ENCODE measurements at regions not wholly inside any gene's neighbourhood (a gene's known extent, or its start where the extent isn't known, plus 50 kb on each side); places are given as distances from the start of the nearest gene placed in this dataset.
A peak's percentile ranks its signal among the peaks of the same experiment; 100 is the strongest.

DNA sequence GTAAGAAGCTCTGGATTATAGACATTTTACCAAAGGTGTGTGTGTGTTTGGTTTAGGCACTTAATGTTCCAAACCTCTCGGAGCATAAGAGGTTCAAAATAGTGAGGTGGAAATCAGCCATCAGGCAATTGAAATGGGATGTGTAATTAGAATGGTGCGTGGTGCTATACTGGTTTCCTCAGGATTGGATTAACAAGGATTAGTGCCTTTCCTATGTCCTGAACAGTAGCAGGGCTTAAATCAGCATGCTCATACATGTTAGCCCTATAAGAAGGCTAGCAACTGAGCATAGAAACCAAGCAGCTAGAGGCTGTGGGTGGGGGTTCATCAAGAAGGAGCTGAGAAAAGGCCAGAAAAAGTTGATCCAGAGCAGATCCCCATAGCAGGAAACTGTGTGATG lies 256.8 kb upstream of the CXXC4 start:
- no peak for ATAC-seq (replicated peaks in 6 of 8)
- Histone ChIP-seq H3K4me1 (replicated peaks in 1 of 2) (no peaks in the 10 kb centered on the region), H3K27ac (no peak overlapping the region), H3K4me3 (no peak overlapping the region)
- in situ Hi-C loops (cut with MboI; ENCODE audit: low pct_unique_long_range_greater_than_20kb in 2 of 9, low sequenced_read_pairs in 9 of 9, unreplicated experiment in 9 of 9): no loop called here
- 14 to 100% (median 67%) methylated on average over 1 to 2 of the region's 2 CpGs; no CpG with 5 or more reads in 3 of the 10 experiments for WGBS, 10 experiments

DNA sequence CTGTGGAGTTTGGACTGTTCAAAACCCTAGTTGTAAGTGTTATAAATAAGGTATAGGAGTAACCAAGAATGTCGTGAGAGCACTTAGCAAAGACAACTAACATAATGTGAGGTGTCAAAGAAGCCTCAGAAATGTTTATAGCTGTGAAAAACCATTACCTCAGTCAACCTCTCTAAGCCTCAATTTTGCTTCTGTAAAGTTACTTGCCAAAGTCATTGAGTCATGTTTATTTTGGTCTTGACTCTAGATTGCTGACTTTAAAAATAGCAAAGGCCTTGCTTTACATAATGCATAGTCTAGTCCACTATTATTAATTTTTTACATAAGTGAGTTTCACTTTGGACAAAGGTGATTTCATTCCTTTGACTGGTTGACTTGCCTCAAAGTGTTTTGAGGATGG lies 257.6 kb upstream of the CXXC4 start:
- in situ Hi-C loops (cut with MboI; ENCODE audit: low pct_unique_long_range_greater_than_20kb in 2 of 9, low sequenced_read_pairs in 9 of 9, unreplicated experiment in 9 of 9): no loop called here
- ATAC-seq (replicated peaks in 6 of 8): no peak
- H3K27ac ChIP-seq: no peak overlapping the region
- H3K4me3 ChIP-seq: no peak overlapping the region
- WGBS, 10 experiments: 0 to 100% (median 67%) methylated on average over 1 of the region's 1 CpG; no CpG with 5 or more reads in 3 of the 10 experiments
- no peaks in the 10 kb centered on the region for H3K4me1 ChIP-seq (replicated peaks in 1 of 2)

DNA sequence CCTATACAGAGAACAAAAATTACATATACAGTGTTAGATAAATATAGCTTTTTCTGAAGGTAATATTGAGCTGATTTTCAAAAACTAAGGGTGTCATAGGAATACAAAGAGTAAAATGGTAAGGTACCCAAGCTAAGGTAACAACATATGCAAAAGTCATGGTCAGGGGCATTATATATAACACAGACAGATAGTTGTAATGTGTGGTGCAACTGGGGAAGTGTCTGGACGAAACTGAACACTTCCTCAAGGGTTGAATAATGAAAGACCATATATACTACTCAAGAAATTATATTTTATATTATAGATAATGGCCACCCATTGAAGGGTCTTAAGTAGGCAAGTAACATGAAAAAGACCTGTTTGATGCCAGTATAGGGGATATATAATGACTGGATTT lies 262.1 kb upstream of the CXXC4 start:
- Histone ChIP-seq H3K4me3 (no peak overlapping the region), H3K27ac (no peak overlapping the region), H3K4me1 (replicated peaks in 1 of 2) (no peaks in the 10 kb centered on the region)
- no peak for ATAC-seq (replicated peaks in 6 of 8)
- in situ Hi-C loops (cut with MboI; ENCODE audit: low pct_unique_long_range_greater_than_20kb in 2 of 9, low sequenced_read_pairs in 9 of 9, unreplicated experiment in 9 of 9): no loop called here
- 0 to 90% (median 40%) methylated on average over 1 of the region's 1 CpG; no CpG with 5 or more reads in 2 of the 10 experiments for WGBS, 10 experiments

DNA sequence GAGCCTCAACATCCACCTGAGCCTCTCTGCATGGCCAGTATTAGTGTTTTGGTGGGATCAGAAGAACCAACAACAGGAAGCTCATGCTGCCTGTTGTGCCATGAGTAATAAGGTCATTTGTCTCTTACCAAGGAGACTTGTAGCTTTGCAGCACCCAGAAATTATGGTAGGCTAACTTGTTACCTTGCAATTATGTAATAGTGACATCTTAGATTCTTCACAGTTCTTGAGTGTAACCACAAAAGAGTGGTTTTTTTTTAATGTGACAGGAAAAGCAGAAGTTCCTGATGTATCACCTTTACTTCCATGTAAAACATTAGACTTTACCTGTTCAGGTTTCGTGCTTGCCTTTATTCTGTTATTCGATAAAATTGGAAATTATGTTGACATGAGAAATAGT lies 263.9 kb upstream of the CXXC4 start:
- Histone ChIP-seq H3K4me3 (no peak overlapping the region), H3K4me1 (replicated peaks in 1 of 2) (peaks cover 0 to 4% of the 10 kb centered on the region in 2 donors), H3K27ac (no peak overlapping the region)
- ATAC-seq (replicated peaks in 6 of 8): no peak
- 0 to 94% (median 79%) methylated on average over 2 of the region's 2 CpGs; no CpG with 5 or more reads in 3 of the 10 experiments for WGBS, 10 experiments
- in situ Hi-C loops (cut with MboI; ENCODE audit: low pct_unique_long_range_greater_than_20kb in 2 of 9, low sequenced_read_pairs in 9 of 9, unreplicated experiment in 9 of 9): no loop called here

DNA sequence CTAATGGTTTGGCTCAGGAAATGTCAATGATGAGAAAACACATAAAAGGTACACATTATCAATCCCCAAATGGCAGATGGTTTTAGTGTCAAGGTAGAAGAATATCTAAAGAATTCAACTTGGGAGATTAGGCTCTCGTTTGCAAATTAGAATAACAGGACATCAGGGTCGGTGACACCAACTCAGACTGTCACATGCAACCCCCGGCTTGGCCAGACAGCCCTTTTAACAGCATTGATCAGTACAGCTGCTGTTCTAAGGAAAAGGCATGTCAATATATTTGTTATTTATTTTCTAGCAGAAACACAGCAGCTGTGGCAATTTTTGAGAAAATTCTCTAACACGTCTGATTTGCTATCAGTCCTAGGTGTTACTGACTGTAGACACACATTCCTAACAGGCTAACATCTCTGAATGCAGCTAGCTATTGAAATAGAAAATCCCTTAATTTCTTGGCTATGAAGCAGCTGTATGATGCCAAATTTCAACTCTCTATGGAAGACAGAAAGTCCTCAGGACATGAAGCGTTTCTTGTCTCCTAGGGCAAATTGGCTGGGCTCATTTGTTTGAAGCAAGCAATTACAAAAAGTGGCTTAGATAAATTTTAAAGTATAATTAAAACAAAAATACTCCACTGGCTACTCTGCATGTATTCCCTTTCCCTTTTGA lies 269.0 kb upstream of the CXXC4 start:
- ATAC-seq (replicated peaks in 6 of 8): no peak
- in situ Hi-C loops (cut with MboI; ENCODE audit: low pct_unique_long_range_greater_than_20kb in 2 of 9, low sequenced_read_pairs in 9 of 9, unreplicated experiment in 9 of 9): no loop called here
- H3K27ac ChIP-seq: no peak overlapping the region
- 0 to 100% (median 62%) methylated on average over 1 to 5 of the region's 5 CpGs; no CpG with 5 or more reads in 1 of the 10 experiments for WGBS, 10 experiments
- no peak overlapping the region for H3K4me3 ChIP-seq
- H3K4me1 ChIP-seq (replicated peaks in 1 of 2): peaks cover 3 to 13% of the 10 kb centered on the region in 2 donors

DNA sequence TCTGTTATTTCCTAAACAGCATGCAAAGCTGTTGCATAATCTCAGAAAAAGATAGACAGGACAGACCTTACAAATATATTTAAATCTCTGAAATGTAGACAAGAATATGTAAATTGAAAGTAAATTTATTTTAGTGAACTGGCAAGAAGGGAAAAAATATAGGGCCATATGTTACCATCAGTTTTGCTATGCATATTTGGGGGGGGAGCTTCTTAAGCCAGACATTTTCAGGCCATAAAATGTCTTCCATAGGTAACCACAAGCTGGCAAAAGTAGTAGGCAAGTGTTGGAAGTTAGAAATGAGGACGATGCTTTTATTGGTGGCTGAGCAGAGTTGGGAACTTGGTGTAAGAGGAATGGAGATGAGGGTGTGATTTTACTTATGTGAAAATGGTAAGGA lies 272.0 kb upstream of the CXXC4 start:
- in situ Hi-C loops (cut with MboI; ENCODE audit: low pct_unique_long_range_greater_than_20kb in 2 of 9, low sequenced_read_pairs in 9 of 9, unreplicated experiment in 9 of 9): no loop called here
- H3K27ac ChIP-seq: no peak overlapping the region
- no peak overlapping the region for H3K4me3 ChIP-seq
- WGBS, 10 experiments: 0 to 100% (median 73%) methylated on average over 1 of the region's 1 CpG; no CpG with 5 or more reads in 2 of the 10 experiments
- ATAC-seq (replicated peaks in 6 of 8): no peak
- peaks cover 3 to 13% of the 10 kb centered on the region in 2 donors for H3K4me1 ChIP-seq (replicated peaks in 1 of 2)

DNA sequence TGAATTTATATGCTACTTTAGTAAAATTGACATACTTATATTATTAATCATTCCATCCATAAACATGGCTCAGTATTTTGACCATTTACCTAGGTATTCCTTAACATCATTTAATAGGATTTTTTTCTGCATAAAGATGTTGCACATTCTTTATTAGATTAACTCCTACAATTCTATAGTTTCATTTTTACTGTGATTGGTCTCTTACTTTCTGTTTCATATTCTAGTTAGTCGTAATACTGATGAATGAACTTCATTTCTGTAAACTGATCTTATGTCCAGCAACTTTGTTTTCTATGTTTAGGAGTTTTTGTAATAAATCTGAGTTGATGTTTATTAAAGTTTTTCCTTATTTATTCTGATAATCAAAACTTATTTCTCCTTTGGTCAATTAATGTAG lies 278.2 kb upstream of the CXXC4 start:
- no peak overlapping the region for H3K27ac ChIP-seq
- no peak overlapping the region for H3K4me3 ChIP-seq
- H3K4me1 ChIP-seq (replicated peaks in 1 of 2): no peaks in the 10 kb centered on the region
- whole genome bisulfite sequencing, 10 experiments: 12 to 100% (median 45%) methylated on average over 1 of the region's 1 CpG; no CpG with 5 or more reads in 2 of the 10 experiments
- in situ Hi-C loops (cut with MboI; ENCODE audit: low pct_unique_long_range_greater_than_20kb in 2 of 9, low sequenced_read_pairs in 9 of 9, unreplicated experiment in 9 of 9): no loop called here
- no peak for ATAC-seq (replicated peaks in 6 of 8)

DNA sequence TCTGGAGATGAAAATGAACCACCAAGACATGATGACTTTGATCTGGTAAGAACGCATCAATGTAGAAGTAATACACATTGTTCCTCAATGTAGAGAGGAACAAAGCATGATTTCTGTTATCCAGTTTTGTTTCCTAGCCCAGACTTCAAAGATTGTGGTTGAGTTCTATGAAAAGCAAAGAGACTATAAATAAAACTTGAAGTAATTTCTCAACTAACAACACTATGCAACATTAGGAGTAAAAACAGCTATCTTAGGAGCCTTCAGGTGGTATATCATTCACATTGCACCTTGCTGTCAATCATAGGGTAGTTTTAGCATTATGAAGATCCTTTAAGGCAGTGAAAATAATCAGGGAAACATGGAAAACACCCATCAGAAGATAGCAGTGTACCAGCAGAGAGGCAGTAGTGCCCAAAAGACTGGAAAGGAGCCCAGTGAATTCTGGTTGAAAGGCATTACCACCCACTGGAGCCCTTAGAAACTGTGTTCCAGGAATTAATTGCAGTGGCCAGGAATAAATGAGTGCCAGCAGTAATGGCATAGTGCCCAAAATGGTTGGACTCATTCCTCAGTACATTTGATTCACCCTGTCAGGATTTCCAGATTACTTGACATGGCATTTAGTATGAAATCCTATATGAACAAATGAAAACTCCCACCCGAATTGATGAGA lies 300.7 kb upstream of the CXXC4 start:
- H3K27ac ChIP-seq: no peak overlapping the region
- in situ Hi-C loops (cut with MboI; ENCODE audit: low pct_unique_long_range_greater_than_20kb in 2 of 9, low sequenced_read_pairs in 9 of 9, unreplicated experiment in 9 of 9): no loop called here
- H3K4me3 ChIP-seq: no peak overlapping the region
- 0 to 66% (median 12%) methylated on average over 1 to 2 of the region's 2 CpGs for WGBS, 10 experiments
- no peak for ATAC-seq (replicated peaks in 6 of 8)
- no peaks in the 10 kb centered on the region for H3K4me1 ChIP-seq (replicated peaks in 1 of 2)

DNA sequence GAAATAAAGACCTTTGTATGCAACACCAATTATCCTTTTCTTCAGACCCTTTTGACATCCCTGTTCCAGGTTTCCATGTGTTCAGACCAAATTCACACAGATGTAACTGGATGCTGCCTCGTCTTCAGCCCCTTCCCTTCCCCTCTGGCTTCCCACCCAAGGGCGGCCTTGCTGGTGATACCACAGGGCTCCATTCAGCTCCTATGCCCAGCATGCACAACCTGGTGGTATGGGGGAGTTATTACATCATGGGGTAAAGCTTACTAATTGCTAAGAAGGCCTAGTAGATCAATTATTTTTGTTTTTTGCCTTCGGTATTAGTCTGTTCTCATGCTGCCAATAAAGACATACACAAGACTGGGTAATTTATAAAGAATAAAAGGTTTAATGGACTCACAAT lies 317.0 kb upstream of the CXXC4 start:
- Histone ChIP-seq H3K27ac (no peak overlapping the region), H3K4me3 (no peak overlapping the region), H3K4me1 (replicated peaks in 1 of 2) (no peaks in the 10 kb centered on the region)
- in situ Hi-C loops (cut with MboI; ENCODE audit: low pct_unique_long_range_greater_than_20kb in 2 of 9, low sequenced_read_pairs in 9 of 9, unreplicated experiment in 9 of 9): no loop called here
- ATAC-seq (replicated peaks in 6 of 8): no peak
- WGBS, 10 experiments: 0 to 100% (median 71%) methylated on average over 1 to 3 of the region's 3 CpGs; no CpG with 5 or more reads in 1 of the 10 experiments

DNA sequence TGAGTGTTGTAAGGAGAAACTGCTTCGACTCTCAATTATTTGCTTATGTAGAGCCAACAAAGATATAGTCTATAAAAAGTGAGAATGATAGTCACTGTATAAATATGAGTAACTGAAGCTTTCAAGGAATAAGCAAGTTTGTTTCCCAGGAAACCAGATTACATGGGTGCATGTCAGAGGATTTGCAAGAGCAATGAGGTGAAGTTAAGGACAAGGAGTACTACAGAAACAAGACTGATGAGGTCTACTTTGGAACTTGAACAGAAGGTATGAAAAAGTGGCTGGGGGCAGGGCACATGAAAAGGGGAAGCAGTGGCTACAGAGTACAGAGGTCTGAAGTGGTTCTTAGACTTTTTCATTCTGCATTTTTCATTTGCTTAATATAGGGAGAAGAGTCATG lies 321.0 kb upstream of the CXXC4 start:
- in situ Hi-C loops (cut with MboI; ENCODE audit: low pct_unique_long_range_greater_than_20kb in 2 of 9, low sequenced_read_pairs in 9 of 9, unreplicated experiment in 9 of 9): no loop called here
- Histone ChIP-seq H3K4me3 (no peak overlapping the region), H3K27ac (no peak overlapping the region), H3K4me1 (replicated peaks in 1 of 2) (no peaks in the 10 kb centered on the region)
- ATAC-seq (replicated peaks in 6 of 8): peak in 1 of 8 experiments; percentile 30
- WGBS, 10 experiments: 0 to 100% (median 58%) methylated on average over 1 of the region's 1 CpG; no CpG with 5 or more reads in 2 of the 10 experiments

DNA sequence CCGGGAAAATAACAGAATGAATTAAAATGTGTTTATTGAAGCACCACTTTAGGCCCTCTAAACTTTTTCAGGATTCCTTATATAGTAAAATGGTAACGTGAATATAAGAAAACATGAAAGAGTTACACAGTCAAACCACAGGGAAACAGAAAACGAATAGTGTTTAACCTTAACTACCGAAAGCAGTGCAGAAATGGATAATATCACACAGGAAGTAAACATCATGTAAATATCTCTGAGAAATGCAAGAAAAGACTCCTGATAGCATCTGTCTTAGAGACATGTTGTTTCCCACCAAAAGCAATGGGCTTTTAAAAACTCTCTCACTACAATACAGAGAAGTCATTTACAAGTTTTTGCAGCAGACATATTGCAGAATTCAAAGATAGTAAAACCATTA lies 323.9 kb upstream of the CXXC4 start:
- 17 to 93% (median 72%) methylated on average over 1 to 4 of the region's 4 CpGs for WGBS, 10 experiments
- Histone ChIP-seq H3K27ac (no peak overlapping the region), H3K4me1 (replicated peaks in 1 of 2) (no peaks in the 10 kb centered on the region), H3K4me3 (no peak overlapping the region)
- in situ Hi-C loops (cut with MboI; ENCODE audit: low pct_unique_long_range_greater_than_20kb in 2 of 9, low sequenced_read_pairs in 9 of 9, unreplicated experiment in 9 of 9): no loop called here
- no peak for ATAC-seq (replicated peaks in 6 of 8)

DNA sequence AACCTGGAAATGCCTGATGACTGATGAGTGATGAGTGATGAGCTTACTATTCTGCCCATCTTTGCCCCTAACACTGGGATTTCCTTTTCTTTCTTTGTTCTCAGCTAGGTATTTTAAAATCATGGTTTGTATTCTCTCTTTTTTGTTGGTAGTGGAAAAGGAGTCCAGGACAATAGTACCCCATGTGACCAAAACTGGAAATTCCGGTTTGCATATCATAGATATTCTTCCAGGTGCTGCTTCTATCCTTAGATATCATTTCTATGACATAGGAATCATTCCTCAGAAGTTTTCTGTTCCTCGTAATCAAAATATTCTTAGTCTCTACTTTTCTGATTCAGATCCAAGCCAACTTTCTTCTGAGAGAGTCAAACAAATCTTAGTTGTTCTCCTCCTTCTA lies 320.5 kb upstream of the TET2 start:
- Histone ChIP-seq H3K27ac (no peak overlapping the region), H3K4me3 (no peak overlapping the region), H3K4me1 (replicated peaks in 1 of 2) (no peaks in the 10 kb centered on the region)
- in situ Hi-C loops (cut with MboI; ENCODE audit: low pct_unique_long_range_greater_than_20kb in 2 of 9, low sequenced_read_pairs in 9 of 9, unreplicated experiment in 9 of 9): no loop called here
- no peak for ATAC-seq (replicated peaks in 6 of 8)
- 0 to 95% (median 73%) methylated on average over 1 to 2 of the region's 2 CpGs; no CpG with 5 or more reads in 1 of the 10 experiments for WGBS, 10 experiments

DNA sequence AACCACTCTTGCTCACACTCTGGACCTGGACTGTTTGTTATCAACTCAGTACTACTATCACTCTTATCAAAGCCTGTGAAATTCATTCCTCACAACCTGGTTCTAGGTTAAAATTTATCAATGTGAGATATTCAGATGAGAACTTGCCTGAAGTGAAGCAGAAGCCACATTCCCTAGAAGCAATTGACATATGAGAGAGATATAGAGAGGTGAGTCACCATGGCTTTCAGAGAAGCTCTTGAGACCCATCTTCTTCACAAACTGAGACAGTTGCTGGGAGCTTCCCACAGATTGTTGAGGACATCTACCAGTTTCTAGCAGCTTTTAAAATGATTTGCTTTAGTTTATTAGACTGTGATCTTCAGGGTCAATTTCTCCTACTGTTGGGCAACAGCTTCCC lies 316.9 kb upstream of the TET2 start:
- H3K27ac ChIP-seq: no peak overlapping the region
- ATAC-seq (replicated peaks in 6 of 8): no peak
- in situ Hi-C loops (cut with MboI; ENCODE audit: low pct_unique_long_range_greater_than_20kb in 2 of 9, low sequenced_read_pairs in 9 of 9, unreplicated experiment in 9 of 9): no loop called here
- no peak overlapping the region for H3K4me3 ChIP-seq
- no peaks in the 10 kb centered on the region for H3K4me1 ChIP-seq (replicated peaks in 1 of 2)
